GM12891 (cell line): ENCODE measurements at regions not wholly inside any gene's neighbourhood (a gene's known extent, or its start where the extent isn't known, plus 50 kb on each side); places are given as distances from the start of the nearest gene placed in this dataset.

Source experiments
- POLR2A ChIP-seq: IDR thresholded peaks from 2 replicates; pipeline ENCODE4 v1.6.1; 2011; ENCODE audit warnings: low read depth, low read length, control low read depth
- POLR2AphosphoS5 ChIP-seq: IDR thresholded peaks from 2 replicates; pipeline ENCODE4 v1.6.1; 2011; ENCODE audit warnings: low read depth, low read length, control low read depth
- SPI1 ChIP-seq: IDR thresholded peaks from 2 replicates; pipeline ENCODE4 v1.6.1; 2011; ENCODE audit warnings: low read depth, low read length, control low read depth

GRCh38 chr5:126168785-126169184 is 254.4 kb upstream of the GRAMD2B start:
- TF ChIP-seq POLR2AphosphoS5: no peak
- no peak for TF ChIP-seq POLR2A
- no peak for TF ChIP-seq SPI1
